HEK293 (cell line): ENCODE measurements at regions not wholly inside any gene's neighbourhood (a gene's known extent, or its start where the extent isn't known, plus 50 kb on each side); places are given as distances from the start of the nearest gene placed in this dataset.

Experiments
- CTCF ChIA-PET: fragments of 350-600 bp; formaldehyde crosslinking; extraction: SDS; loops from one replicate; lab custom pipeline; 2021; ENCODE audit warnings: antibody characterized with exemption; lab: Yijun Ruan, JAX
- POLR2A ChIA-PET: fragments of 300-600 bp; formaldehyde crosslinking; extraction: SDS; loops from one replicate; lab custom pipeline; 2020; ENCODE audit warnings: antibody characterized with exemption, inconsistent platforms; lab: Yijun Ruan, JAX
- H3K27ac ChIP-seq: fragments of 200-500 bp; sonication (Bioruptor generic); 2 replicates; pipeline ENCODE4 v1.5.1; 2014; ENCODE audit warnings: low read depth, low read length, control low read depth, inconsistent platforms; ENCODE audit errors: extremely low read depth
- H3K36me3 ChIP-seq, 2 experiments: fragments of 200-500 bp in 1 of 2; sonication (Bioruptor generic) in 1 of 2; 1 replicate in 1 of 2; 2 replicates in 1 of 2; pipeline ENCODE4 v1.5.1; 2014 to 2017; ENCODE audit warnings: inconsistent platforms in 2 of 2, low read length in 2 of 2; ENCODE audit not compliant: control insufficient read depth in 2 of 2, insufficient read depth in 1 of 2
- H3K4me1 ChIP-seq: fragments of 200-500 bp; sonication (Bioruptor generic); 2 replicates; pipeline ENCODE4 v1.5.1; 2014; ENCODE audit warnings: mild to moderate bottlenecking, low read length, inconsistent platforms; ENCODE audit not compliant: control insufficient read depth, insufficient read depth
- H3K4me3 ChIP-seq: 2 replicates; pipeline ENCODE4 v1.5.1; 2011; ENCODE audit warnings: low read depth, mild to moderate bottlenecking, control low read depth, low read length, moderate library complexity
- H3K9me3 ChIP-seq: fragments of 200-500 bp; sonication (Bioruptor generic); 2 replicates; pipeline ENCODE4 v1.5.1; 2014; ENCODE audit warnings: low read depth, low read length, inconsistent platforms; ENCODE audit not compliant: control insufficient read depth, insufficient read depth
- ZBTB1 ChIP-seq: fragments of 450-650 bp; formaldehyde crosslinking; IDR thresholded peaks from 2 replicates; pipeline ENCODE4 v1.5.1; 2016; ENCODE audit warnings: missing biosample characterization, missing genetic modification characterization
- ZBTB17 ChIP-seq: fragments of 450-650 bp; formaldehyde crosslinking; IDR thresholded peaks from 2 replicates; pipeline ENCODE4 v1.5.1; 2016; ENCODE audit warnings: missing biosample characterization, missing genetic modification characterization
- ZBTB8A ChIP-seq: fragments of 450-650 bp; formaldehyde crosslinking; IDR thresholded peaks from 2 replicates; pipeline ENCODE4 v1.5.1; 2016; ENCODE audit warnings: missing biosample characterization, missing genetic modification characterization
- ZFP41 ChIP-seq: fragments of 450-650 bp; formaldehyde crosslinking; IDR thresholded peaks from 2 replicates; pipeline ENCODE4 v1.5.1; 2016; ENCODE audit warnings: missing biosample characterization, missing genetic modification characterization, borderline replicate concordance
- ZNF10 ChIP-seq: fragments of 450-650 bp; formaldehyde crosslinking; IDR thresholded peaks from 2 replicates; pipeline ENCODE4 v1.5.1; 2017; ENCODE audit warnings: missing biosample characterization, missing genetic modification characterization
- ZNF146 ChIP-seq: fragments of 450-650 bp; formaldehyde crosslinking; IDR thresholded peaks from 2 replicates; pipeline ENCODE4 v1.5.1; 2016; ENCODE audit warnings: missing biosample characterization, missing genetic modification characterization
- ZNF184 ChIP-seq: fragments of 450-650 bp; IDR thresholded peaks from 2 replicates; pipeline ENCODE4 v1.5.1; 2018; ENCODE audit warnings: missing biosample characterization, mild to moderate bottlenecking, missing genetic modification characterization
- ZNF248 ChIP-seq: fragments of 450-650 bp; formaldehyde crosslinking; IDR thresholded peaks from 2 replicates; pipeline ENCODE4 v1.5.1; 2017; ENCODE audit warnings: missing biosample characterization, missing genetic modification characterization
- ZNF26 ChIP-seq: fragments of 450-650 bp; formaldehyde crosslinking; IDR thresholded peaks from 2 replicates; pipeline ENCODE4 v1.5.1; 2016; ENCODE audit warnings: missing biosample characterization, missing genetic modification characterization
- ZNF280C ChIP-seq: fragments of 450-650 bp; formaldehyde crosslinking; IDR thresholded peaks from 2 replicates; pipeline ENCODE4 v1.5.1; 2016; ENCODE audit warnings: missing biosample characterization, missing genetic modification characterization
- ZNF302 ChIP-seq: fragments of 450-650 bp; formaldehyde crosslinking; IDR thresholded peaks from 2 replicates; pipeline ENCODE4 v1.5.1; 2016; ENCODE audit warnings: missing biosample characterization, missing genetic modification characterization, low read depth
- ZNF354C ChIP-seq: fragments of 450-650 bp; formaldehyde crosslinking; IDR thresholded peaks from 2 replicates; pipeline ENCODE4 v1.5.1; 2016; ENCODE audit warnings: missing biosample characterization, missing genetic modification characterization, low read depth, borderline replicate concordance
- ZNF433 ChIP-seq: fragments of 450-650 bp; formaldehyde crosslinking; IDR thresholded peaks from 2 replicates; pipeline ENCODE4 v1.5.1; 2016; ENCODE audit warnings: missing biosample characterization, missing genetic modification characterization, low read depth
- ZNF48 ChIP-seq: fragments of 450-650 bp; formaldehyde crosslinking; IDR thresholded peaks from 2 replicates; pipeline ENCODE4 v1.5.1; 2016; ENCODE audit warnings: missing biosample characterization, missing genetic modification characterization
- ZNF510 ChIP-seq: fragments of 450-650 bp; formaldehyde crosslinking; IDR thresholded peaks from 2 replicates; pipeline ENCODE4 v1.5.1; 2018; ENCODE audit warnings: mild to moderate bottlenecking, missing genetic modification characterization, missing biosample characterization; ENCODE audit not compliant: insufficient replicate concordance
- ZNF513 ChIP-seq: fragments of 450-650 bp; IDR thresholded peaks from 2 replicates; pipeline ENCODE4 v1.5.1; 2018; ENCODE audit warnings: missing biosample characterization, missing genetic modification characterization
- ZNF514 ChIP-seq: fragments of 450-650 bp; formaldehyde crosslinking; IDR thresholded peaks from 2 replicates; pipeline ENCODE4 v1.5.1; 2016; ENCODE audit warnings: missing biosample characterization, missing genetic modification characterization
- ZNF521 ChIP-seq: fragments of 450-650 bp; formaldehyde crosslinking; IDR thresholded peaks from 2 replicates; pipeline ENCODE4 v1.5.1; 2017; ENCODE audit warnings: missing biosample characterization, mild to moderate bottlenecking, missing genetic modification characterization
- ZNF530 ChIP-seq: fragments of 450-650 bp; formaldehyde crosslinking; IDR thresholded peaks from 2 replicates; pipeline ENCODE4 v1.5.1; 2016; ENCODE audit warnings: low read depth, missing biosample characterization, missing genetic modification characterization
- ZNF558 ChIP-seq: fragments of 450-650 bp; formaldehyde crosslinking; IDR thresholded peaks from 2 replicates; pipeline ENCODE4 v1.5.1; 2016; ENCODE audit warnings: missing biosample characterization, missing genetic modification characterization
- ZNF621 ChIP-seq: fragments of 450-650 bp; formaldehyde crosslinking; IDR thresholded peaks from 2 replicates; pipeline ENCODE4 v1.5.1; 2017; ENCODE audit warnings: missing biosample characterization, missing genetic modification characterization
- ZNF626 ChIP-seq: fragments of 450-650 bp; sonication (Bioruptor Pico); formaldehyde crosslinking; IDR thresholded peaks from 2 replicates; pipeline ENCODE4 v1.5.1; 2018; ENCODE audit warnings: missing biosample characterization, missing genetic modification characterization, inconsistent platforms
- ZNF701 ChIP-seq: fragments of 450-650 bp; formaldehyde crosslinking; IDR thresholded peaks from 2 replicates; pipeline ENCODE4 v1.5.1; 2016; ENCODE audit warnings: missing biosample characterization, missing genetic modification characterization
- ZNF785 ChIP-seq: fragments of 450-650 bp; formaldehyde crosslinking; IDR thresholded peaks from 2 replicates; pipeline ENCODE4 v1.5.1; 2016; ENCODE audit warnings: missing biosample characterization, missing genetic modification characterization
- ZXDB ChIP-seq: fragments of 450-650 bp; formaldehyde crosslinking; IDR thresholded peaks from 2 replicates; pipeline ENCODE4 v1.5.1; 2016; ENCODE audit warnings: missing biosample characterization, missing genetic modification characterization
- TF ChIP-seq, protein P1 (sequence below): fragments of 450-650 bp; formaldehyde crosslinking; IDR thresholded peaks from 2 replicates; pipeline ENCODE4 v1.5.1; 2016; ENCODE audit warnings: missing biosample characterization, missing genetic modification characterization, low read depth
- TF ChIP-seq, protein P2 (sequence below): fragments of 450-650 bp; IDR thresholded peaks from 2 replicates; pipeline ENCODE4 v1.5.1; 2018; ENCODE audit warnings: missing biosample characterization, mild to moderate bottlenecking, missing genetic modification characterization

DNA sequence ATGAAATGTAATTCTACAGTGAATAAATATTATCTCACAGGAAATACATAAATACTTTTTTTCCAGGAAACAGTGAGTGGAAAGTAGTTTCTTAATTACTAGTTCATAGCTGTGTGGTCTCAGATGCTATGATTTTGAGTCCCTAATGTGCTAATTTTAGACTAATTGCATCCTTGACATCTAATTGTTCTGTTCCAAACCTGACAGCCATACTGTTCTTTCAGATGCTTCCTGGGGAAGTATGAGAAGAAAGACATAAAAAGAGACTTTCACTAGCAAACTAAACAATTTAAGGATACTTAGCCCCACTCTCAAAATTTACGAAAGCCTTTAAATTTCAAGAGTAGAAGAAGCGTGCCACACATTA is 350.9 kb upstream of the CDH20 start:
- Histone ChIP-seq H3K4me3 (no peak overlapping the region), H3K4me1 (peaks cover 26% of the 10 kb centered on the region), H3K27ac (no peak overlapping the region), H3K36me3 (no peaks in the 10 kb centered on the region), H3K9me3 (no peaks in the 10 kb centered on the region)
- no peak for TF ChIP-seq ZNF354C (tag by site-specific recombination)
- TF ChIP-seq ZNF701 (tag by site-specific recombination), result no peak
- TF ChIP-seq ZNF184, result no peak
- no peak for TF ChIP-seq ZBTB8A
- TF ChIP-seq, protein P1, sequence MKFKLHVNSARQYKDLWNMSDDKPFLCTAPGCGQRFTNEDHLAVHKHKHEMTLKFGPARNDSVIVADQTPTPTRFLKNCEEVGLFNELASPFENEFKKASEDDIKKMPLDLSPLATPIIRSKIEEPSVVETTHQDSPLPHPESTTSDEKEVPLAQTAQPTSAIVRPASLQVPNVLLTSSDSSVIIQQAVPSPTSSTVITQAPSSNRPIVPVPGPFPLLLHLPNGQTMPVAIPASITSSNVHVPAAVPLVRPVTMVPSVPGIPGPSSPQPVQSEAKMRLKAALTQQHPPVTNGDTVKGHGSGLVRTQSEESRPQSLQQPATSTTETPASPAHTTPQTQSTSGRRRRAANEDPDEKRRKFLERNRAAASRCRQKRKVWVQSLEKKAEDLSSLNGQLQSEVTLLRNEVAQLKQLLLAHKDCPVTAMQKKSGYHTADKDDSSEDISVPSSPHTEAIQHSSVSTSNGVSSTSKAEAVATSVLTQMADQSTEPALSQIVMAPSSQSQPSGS (tag by site-specific recombination), result no peak
- TF ChIP-seq ZNF558 (tag by site-specific recombination), result no peak
- TF ChIP-seq ZFP41, result no peak
- TF ChIP-seq ZNF146, result no peak
- TF ChIP-seq ZNF26 (tag by site-specific recombination), result no peak
- TF ChIP-seq, protein P2, sequence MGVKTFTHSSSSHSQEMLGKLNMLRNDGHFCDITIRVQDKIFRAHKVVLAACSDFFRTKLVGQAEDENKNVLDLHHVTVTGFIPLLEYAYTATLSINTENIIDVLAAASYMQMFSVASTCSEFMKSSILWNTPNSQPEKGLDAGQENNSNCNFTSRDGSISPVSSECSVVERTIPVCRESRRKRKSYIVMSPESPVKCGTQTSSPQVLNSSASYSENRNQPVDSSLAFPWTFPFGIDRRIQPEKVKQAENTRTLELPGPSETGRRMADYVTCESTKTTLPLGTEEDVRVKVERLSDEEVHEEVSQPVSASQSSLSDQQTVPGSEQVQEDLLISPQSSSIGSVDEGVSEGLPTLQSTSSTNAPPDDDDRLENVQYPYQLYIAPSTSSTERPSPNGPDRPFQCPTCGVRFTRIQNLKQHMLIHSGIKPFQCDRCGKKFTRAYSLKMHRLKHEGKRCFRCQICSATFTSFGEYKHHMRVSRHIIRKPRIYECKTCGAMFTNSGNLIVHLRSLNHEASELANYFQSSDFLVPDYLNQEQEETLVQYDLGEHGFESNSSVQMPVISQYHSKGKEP (tag by site-specific recombination), result no peak
- TF ChIP-seq ZNF510 (tag by site-specific recombination), result no peak
- no peak for TF ChIP-seq ZNF626
- no peak for TF ChIP-seq ZXDB (tag by site-specific recombination)
- no peak for TF ChIP-seq ZNF10
- no peak for TF ChIP-seq ZNF513
- TF ChIP-seq ZNF530 (tag by site-specific recombination), result no peak
- CTCF ChIA-PET, result interaction anchor here (0.6 kb wide), 1 partner anchor 174 kb away, joined by 3 read pairs; no protein-coding TSS in a partner anchor
- POLR2A ChIA-PET, result no interaction called here

DNA sequence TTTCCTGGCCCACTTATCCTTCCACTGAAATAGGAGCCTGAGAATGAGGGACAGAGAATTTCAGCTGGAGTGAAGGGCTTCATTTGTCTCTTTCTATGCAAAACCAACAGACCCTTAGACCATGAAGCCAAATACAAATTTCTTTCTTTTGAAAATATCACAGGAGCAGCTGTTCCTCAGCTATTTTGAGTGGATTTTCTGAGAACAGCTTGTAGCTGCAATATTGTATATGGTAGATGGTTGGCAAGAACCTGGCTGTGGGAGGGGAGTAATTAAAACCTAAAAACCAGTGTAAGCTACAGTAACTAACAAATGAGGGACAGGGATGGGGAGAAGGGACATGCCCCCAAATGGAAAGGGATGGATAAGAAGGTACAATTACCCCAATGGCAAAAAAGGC is 350.3 kb upstream of the CDH20 start:
- Histone ChIP-seq H3K4me1 (peaks cover 26% of the 10 kb centered on the region), H3K9me3 (no peaks in the 10 kb centered on the region), H3K4me3 (no peak overlapping the region), H3K36me3 (no peaks in the 10 kb centered on the region), H3K27ac (no peak overlapping the region)
- CTCF ChIA-PET, result interaction anchor here (0.6 to 0.7 kb wide), 2 partner anchors 104 to 174 kb away, joined by 3 to 4 read pairs; no protein-coding TSS in a partner anchor
- TF ChIP-seq ZBTB1 (tag by site-specific recombination) (no peak), ZXDB (tag by site-specific recombination) (no peak)
- POLR2A ChIA-PET, result no interaction called here

DNA sequence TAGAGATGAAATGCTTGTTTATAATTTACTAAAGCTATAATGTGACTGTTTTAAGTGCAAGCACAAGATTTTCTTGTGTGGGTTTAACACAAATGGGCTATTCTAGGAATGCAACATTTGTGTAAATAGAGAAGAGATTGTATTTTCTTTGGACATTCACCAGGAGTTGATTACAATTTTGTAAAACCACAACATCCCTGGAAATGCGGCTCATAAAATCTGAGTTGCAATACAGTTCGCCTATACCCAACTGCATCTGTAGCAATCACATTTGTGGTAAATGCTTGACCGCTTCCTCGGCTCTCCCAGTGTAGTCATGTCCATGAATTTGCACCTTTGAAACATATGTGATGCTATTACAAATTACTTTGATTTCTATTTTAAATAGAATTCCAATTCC is 348.7 kb upstream of the CDH20 start:
- Histone ChIP-seq H3K27ac (no peak overlapping the region), H3K9me3 (no peaks in the 10 kb centered on the region), H3K4me3 (no peak overlapping the region), H3K36me3 (no peaks in the 10 kb centered on the region), H3K4me1 (peaks cover 21% of the 10 kb centered on the region)
- CTCF ChIA-PET, result interaction anchor here (0.8 to 1.1 kb wide), 2 partner anchors 15 to 98 kb away, joined by 3 read pairs; no protein-coding TSS in a partner anchor
- POLR2A ChIA-PET, result no interaction called here
- TF ChIP-seq ZNF433 (tag by site-specific recombination) (no peak), ZNF785 (tag by site-specific recombination) (no peak), ZNF621 (tag by site-specific recombination) (no peak), ZNF302 (tag by site-specific recombination) (no peak), ZBTB17 (tag by site-specific recombination) (no peak), ZNF514 (tag by site-specific recombination) (no peak), ZNF521 (tag by site-specific recombination) (no peak), ZNF48 (tag by site-specific recombination) (no peak), ZNF248 (tag by site-specific recombination) (no peak), ZNF280C (tag by site-specific recombination) (no peak)
